ENCODE measurements at regions not wholly inside any gene's neighbourhood (a gene's known extent, or its start where the extent isn't known, plus 50 kb on each side); places are given as distances from the start of the nearest gene placed in this dataset.

GRCh38 chr16:48487287-48487686 is 102.1 kb upstream of the SIAH1 start:
- peak in 1 of 42 donors; percentile 10 for DNase-seq
- intact Hi-C loops (cut with DNase I), result no loop called here

- no peak for DNase-seq
- intact Hi-C loops (cut with DNase I), result no loop called here
These were observed 96.6 kb upstream of the SIAH1 start for GRCh38 chr16:48481772-48482171.

- intact Hi-C loops (cut with DNase I), result no loop called here
- no peak for DNase-seq
These were observed 96.0 kb upstream of the SIAH1 start for GRCh38 chr16:48481211-48481610.

- intact Hi-C loops (cut with DNase I), result no loop called here
- DNase-seq, result no peak
These were observed 94.7 kb upstream of the SIAH1 start for GRCh38 chr16:48479955-48480354.

GRCh38 chr16:48479329-48479728 is 94.1 kb upstream of the SIAH1 start:
- intact Hi-C loops (cut with DNase I), result no loop called here

GRCh38 chr16:48478393-48478792 is 93.2 kb upstream of the SIAH1 start:
- intact Hi-C loops (cut with DNase I), result no loop called here
- DNase-seq, result no peak

More at GRCh38 chr16:48479329-48479728, 94.1 kb upstream of the SIAH1 start:
- DNase-seq, result peak in 1 of 42 donors; percentile 18

GRCh38 chr16:48471435-48471834 is 86.2 kb upstream of the SIAH1 start:
- peak in 1 of 42 donors; percentile 23 for DNase-seq
- intact Hi-C loops (cut with DNase I), result no loop called here

- intact Hi-C loops (cut with DNase I), result no loop called here
- no peak for DNase-seq
These were observed 77.0 kb upstream of the SIAH1 start for GRCh38 chr16:48462106-48462740.

GRCh38 chr16:48459167-48459566 is 74.0 kb upstream of the SIAH1 start:
- no peak for DNase-seq
- intact Hi-C loops (cut with DNase I), result no loop called here

GRCh38 chr16:48454051-48454450 is 68.8 kb upstream of the SIAH1 start:
- DNase-seq, result peak in 2 of 42 donors; percentile 12 to 24
- intact Hi-C loops (cut with DNase I), result no loop called here

GRCh38 chr16:48452991-48453760 is 68.0 kb upstream of the SIAH1 start:
- intact Hi-C loops (cut with DNase I), result no loop called here
- peak in 2 of 42 donors; percentile 12 to 25 for DNase-seq

- intact Hi-C loops (cut with DNase I), result no loop called here
- DNase-seq, result peak in 3 of 42 donors; percentile 1 to 23 (median 8)
These were observed 66.1 kb upstream of the SIAH1 start for GRCh38 chr16:48451323-48451722.

GRCh38 chr16:48450367-48450766 is 65.2 kb upstream of the SIAH1 start:
- intact Hi-C loops (cut with DNase I), result no loop called here
- no peak for DNase-seq

GRCh38 chr16:48448841-48449481 is 63.7 kb upstream of the SIAH1 start:
- intact Hi-C loops (cut with DNase I), result no loop called here
- peak in 3 of 42 donors; percentile 6 to 21 (median 7) for DNase-seq

- intact Hi-C loops (cut with DNase I), result no loop called here
- DNase-seq, result peak in 2 of 42 donors; percentile 3 to 18
These were observed 62.8 kb upstream of the SIAH1 start for GRCh38 chr16:48447940-48448536.

- DNase-seq, result no peak
- intact Hi-C loops (cut with DNase I), result no loop called here
These were observed 62.2 kb upstream of the SIAH1 start for GRCh38 chr16:48447428-48447827.

- intact Hi-C loops (cut with DNase I), result no loop called here
- DNase-seq, result peak in 1 of 42 donors; percentile 32
These were observed 61.3 kb upstream of the SIAH1 start for GRCh38 chr16:48446534-48446920.

- DNase-seq, result peak in 2 of 42 donors; percentile 1 to 19
- intact Hi-C loops (cut with DNase I), result no loop called here
These were observed 60.7 kb upstream of the SIAH1 start for GRCh38 chr16:48445782-48446533.

GRCh38 chr16:48444574-48444973 is 59.4 kb upstream of the SIAH1 start:
- intact Hi-C loops (cut with DNase I), result no loop called here
- DNase-seq, result peak in 1 of 42 donors; percentile 19
